Stimulated activated CD8-positive, alpha-beta memory T cell treated with anti-CD3 and anti-CD28 coated beads, Interleukin-15, amount 100 ng/mL, for 48 hours (primary cell): ENCODE measurements at regions not wholly inside any gene's neighbourhood (a gene's known extent, or its start where the extent isn't known, plus 50 kb on each side); places are given as distances from the start of the nearest gene placed in this dataset.
"Not testable (repeated sequence)": the region's sequence is repeated elsewhere in the genome, so short reads cannot be mapped to it uniquely, and the experiment has no call there.

Experiments used
- DNase-seq, 2 donors: peaks; one replicate each; pipeline ENCODE4 v3.0.0-alpha.2; 2020; ENCODE audit warnings: low read depth in 2 of 2

DNA sequence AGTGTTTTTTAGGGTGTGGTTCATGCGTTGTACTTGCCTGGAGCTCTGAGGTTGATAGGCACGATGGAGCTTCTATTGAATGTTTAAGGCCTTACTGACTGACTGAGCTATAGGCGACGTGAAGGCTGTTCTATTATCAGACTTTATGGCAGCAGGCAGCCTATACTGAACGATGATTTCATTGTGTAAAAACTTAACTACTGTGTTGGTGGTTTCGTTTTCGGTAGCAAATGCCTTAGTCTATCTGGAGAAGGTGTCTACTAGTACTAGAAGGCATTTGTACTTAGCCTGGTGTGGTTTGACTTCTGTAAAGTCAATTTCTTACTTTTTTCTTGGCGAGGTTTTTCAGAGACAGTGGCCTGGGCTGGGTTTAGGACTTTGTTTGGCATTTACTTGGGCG, 194.4 kb downstream of the OTOP1 start:
- DNase-seq, result not testable (repeated sequence)

DNA sequence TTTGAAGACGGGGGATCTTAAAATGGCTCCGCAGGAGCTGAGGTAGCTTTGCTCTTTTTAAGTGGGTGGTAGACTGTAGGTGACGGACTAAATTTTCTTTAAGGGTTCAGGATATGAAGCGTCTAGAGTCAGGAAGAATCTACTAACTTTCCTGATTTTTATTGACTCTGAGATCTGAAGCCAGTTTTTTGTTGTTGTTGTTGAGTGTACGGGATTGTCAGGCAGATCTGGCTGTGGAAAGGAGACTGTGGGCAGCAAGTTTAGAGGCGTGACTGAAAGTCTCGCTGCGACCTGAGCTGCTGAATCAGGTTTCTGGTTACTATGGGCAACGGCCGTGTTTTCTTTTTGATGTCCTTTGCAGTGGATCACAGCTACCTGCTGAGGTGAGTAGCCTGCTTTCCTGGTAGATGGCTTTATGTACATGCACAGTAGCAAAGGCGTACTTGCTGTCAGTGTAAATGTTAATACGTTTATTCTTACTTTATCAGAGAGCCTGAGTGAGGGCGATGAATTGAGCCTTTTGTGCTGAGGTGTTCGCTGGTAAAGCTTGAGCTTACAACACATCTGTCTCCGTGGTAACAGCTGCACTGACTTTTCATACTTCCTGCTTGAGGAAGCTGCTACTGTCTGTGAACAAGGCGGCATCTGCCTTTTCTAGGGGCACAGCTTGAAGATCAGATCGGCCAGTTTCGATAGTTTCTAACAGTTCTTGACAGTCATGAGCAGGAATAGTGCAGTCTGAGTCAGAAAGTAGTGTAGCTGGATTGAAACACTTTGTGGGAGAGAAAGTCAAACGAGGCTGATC, 193.7 kb downstream of the OTOP1 start:
- DNase-seq, result not testable (repeated sequence)

DNA sequence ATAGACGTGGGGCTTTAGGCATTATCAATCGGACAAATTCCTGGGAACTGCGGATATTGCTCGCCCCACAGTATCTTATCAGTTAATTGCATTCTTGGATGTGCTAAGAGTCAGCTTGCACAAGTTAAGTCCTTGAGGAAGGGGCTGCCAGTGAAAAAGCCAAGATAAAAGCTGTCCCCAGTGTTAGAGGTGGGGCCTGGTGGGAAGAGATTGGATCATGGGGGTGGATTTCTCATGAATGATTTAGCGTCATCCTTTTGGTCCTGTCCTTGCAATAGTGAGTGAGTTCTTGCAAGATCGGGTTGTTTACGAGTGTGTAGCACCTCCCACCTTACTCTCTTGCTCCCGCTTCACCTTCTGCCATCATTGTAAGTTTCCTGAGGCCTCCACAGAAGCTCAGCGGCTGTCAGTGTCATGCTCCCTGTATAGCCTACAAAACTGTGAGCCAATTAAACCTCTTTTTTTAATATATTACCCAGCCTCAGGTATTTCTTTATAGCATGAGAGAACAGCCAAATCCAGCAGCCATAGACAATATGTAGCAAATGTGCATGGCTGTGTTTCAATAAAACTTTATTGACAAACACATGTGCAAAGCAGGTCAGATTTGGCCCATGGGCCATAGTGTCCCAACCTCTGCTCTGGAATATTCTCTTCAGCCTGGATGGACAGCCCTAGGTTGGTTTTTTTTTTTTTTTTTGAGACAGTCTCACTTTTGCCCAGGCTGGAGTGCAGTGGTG, 189.2 kb downstream of the OTOP1 start:
- DNase-seq, result not testable (repeated sequence)

DNA sequence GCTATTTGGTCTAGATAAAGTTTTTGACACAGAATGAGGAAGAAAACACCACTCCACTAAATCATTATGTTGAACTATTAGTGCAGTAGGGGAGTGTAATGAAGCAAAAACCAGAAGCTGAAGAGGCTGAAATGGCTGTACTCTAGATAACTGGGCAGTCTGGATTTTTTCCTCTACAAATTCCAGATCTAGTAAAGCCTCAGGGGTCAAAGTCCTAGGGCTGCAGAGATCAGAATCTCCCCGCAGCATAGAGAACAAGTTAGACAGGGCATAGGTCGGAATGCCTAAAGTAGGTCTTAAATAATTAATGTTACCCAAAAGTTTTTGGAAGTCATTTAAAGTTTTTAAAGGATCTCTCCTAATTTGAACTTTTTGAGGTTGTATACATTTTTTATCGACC, 180.9 kb downstream of the OTOP1 start:
- not testable (repeated sequence) for DNase-seq

DNA sequence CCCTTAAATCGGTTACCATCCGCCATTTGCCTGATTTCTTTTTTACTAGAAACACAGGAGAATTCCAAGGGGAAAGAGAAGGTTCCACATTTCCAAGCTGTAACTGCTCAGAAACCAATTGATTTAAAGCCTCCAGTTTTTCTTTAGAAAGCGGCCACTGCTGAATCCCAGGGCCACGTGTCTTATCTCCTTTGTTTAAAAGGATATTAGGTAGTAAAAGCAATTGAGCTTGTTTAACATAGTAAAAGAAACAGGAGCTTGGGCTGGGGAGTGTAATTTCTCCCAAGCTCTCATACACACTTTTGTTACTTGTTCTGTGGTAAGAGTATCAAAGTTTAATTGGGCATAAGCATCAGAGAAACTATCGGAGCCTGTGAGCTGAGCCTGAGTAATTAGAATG, 180.0 kb downstream of the OTOP1 start:
- DNase-seq, result not testable (repeated sequence)

DNA sequence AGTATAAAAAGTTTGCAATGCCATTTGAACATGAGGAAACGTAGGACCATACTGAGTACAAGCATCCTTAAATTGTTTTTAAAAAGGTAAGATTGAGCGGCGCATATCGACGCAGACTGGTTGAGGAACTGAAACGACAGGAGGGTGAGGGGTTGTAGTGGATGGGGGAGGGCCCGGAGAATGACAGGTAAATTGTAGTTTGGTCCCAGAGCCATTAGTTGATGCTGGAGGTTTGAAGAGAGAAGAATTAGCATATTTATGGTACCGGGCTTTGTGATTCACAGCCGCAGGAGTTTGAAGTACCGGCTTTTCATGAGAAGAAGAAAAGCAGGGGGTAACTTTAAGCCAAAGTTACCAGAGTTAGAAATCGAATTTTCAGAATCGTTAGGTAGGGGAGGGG, 179.5 kb downstream of the OTOP1 start:
- not testable (repeated sequence) for DNase-seq

DNA sequence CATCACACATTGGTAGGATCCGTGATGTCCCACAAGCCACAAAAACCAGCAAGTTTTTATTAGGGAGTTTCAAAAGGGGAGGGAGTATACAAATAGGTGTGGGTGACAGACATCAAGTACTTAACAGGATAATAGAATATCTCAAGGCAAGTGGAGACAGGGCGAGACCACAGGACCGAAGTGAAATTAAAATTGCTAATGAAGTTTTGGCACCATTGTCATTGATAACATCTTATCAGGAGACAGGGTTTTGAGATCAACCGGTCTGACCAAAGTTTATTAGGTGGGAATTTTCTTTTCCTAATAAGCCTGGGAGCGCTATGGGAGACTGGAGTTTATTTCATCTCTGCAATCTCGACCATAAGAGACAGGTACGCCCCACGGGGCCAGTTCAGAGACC, 178.5 kb downstream of the OTOP1 start:
- not testable (repeated sequence) for DNase-seq

DNA sequence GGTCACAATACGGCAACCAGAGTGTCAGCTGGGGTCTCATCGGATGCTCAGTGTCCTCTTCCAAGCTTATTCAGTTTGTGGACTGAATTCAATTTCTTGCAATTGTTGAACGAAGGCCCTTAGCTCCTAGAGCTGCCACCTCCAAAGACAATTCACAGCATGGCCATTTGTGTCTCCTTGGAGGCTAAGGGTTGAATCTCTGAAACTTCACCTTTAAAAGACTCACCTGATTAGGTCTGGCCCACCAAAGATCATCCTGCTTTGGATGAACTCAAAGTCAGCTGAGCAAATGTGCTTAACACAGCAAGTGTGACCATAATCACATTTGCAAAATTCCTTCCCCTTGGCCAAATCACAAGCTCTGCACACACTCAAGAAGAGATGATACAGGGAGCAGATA, 175.9 kb downstream of the OTOP1 start:
- not testable (repeated sequence) for DNase-seq

DNA sequence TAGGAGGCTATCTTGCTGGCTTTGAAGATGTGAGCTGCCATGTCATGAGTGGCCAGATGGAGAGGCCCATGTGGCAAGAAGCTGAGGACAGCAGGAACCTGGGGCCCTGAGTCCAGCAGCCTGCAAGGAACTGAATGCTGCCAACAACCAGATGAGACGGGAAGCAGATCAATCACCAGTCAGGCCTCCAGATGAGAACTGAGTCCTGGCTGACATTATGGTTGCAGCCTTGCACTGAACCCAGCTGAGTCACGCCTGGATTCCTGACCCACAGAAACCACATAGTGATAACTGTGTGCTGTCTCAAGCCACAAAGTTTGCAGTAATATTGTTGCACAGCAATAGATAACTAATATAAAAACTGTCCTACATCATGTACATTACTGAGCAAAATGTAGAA, 173.8 kb downstream of the OTOP1 start:
- DNase-seq, result not testable (repeated sequence)

DNA sequence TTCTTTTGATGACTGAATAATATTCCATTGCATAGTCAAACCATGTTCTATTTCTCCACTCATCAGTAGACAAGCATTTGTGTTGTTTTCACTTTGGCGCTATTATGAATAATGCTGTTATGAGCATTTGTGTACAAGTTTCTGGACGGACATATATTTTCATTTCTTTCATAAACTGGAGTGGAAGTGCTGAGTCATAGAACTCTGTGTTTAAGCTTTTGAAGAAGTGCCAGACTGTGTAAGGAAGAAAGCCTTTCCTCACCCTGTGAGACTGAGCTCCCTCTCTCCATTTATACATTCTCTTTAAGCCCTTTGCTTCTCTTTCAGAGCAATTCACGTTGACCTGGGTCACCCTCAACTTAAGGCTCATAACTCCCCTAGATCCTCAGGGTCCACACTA, 169.5 kb downstream of the OTOP1 start:
- DNase-seq, result not testable (repeated sequence)

DNA sequence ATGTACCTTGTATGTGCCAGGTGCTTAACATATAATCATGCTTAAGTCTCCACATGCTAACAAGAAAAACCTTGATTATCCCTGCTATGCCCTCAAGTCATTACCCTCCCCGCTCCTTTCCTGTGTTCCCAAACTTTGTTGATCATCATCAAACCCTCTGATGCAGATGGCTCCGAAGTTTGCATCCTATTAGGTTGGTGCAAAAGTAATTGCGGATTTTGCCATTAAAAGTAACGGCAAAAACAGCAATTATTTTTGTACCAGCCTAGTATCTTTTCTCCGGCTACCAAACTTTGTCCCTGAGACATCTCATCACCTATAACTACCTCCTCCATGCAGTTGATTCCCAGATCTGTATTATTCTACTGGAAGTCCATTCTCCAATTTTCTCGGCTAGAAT, 142.6 kb downstream of the OTOP1 start:
- DNase-seq, result not testable (repeated sequence)

DNA sequence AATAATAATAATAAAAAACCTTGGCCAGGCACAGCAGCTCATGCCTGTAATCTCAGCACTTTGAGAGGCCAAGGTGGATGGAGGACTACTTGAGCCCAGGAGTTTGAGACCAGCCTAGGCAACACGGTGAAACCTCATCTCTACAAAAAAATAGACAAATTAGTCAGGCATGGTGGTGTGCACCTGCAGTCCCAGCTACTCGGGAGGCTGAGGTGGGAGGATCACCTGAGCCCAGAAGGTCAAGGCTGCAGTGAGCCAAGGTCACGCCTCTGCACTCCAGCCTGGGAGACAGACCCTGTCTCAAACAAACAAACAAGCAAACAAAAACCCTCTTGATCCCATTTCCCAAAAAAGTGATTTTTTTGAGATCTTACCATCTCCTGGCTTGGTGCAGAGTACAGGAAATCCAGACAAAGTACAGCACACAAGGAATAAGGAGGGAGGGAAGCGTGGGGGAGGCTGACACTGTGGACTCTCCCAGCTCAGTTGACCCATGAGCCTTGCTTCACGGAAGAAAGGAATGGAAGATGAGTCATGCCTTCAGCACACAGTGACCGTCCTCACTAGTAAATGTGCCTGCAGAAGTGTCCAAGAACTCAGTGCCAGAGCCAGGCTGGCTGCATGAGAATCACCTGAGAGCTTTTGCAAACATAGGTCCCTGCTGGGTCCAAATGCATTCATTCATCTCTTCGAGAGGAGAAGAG, 136.9 kb downstream of the OTOP1 start:
- DNase-seq, result not testable (repeated sequence)

DNA sequence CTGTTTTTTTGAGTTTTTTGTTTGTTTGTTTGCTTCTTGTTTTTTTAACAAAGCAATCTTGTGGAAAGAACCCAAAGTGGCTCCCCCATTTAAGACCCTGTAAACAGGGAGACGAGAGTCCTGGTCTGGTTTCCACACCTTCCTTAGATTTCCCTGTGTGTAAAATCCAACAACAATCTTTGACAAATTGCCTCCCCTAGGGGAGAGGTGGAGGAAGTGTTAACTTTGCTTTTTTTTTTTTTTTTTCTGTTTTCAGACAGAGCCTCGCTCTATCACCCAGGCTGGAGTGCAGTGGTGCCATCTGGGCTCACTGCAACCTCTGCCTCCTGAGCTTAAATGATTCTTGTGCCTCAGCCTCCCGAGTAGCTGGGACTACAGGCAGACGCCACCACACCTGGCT, 136.0 kb downstream of the OTOP1 start:
- not testable (repeated sequence) for DNase-seq

DNA sequence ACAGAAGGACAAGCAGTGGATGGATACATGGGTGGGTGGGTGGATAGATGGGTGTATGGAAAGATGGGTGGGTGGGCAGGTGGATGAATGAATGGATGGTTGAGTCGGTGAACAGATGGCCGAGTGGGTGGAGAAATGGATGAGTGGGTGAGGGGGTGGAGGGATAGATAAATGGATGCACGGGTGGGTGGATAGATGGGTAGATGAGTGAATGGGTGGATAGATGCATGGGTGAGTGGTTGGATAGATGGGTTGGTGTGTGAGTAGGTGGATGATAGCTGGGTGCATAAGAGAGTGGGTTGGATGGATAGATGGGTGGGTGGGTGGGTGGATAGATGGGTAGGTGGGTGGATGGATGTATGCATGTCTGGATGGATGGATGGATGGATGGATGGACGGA, 134.6 kb downstream of the OTOP1 start:
- DNase-seq, result not testable (repeated sequence)

DNA sequence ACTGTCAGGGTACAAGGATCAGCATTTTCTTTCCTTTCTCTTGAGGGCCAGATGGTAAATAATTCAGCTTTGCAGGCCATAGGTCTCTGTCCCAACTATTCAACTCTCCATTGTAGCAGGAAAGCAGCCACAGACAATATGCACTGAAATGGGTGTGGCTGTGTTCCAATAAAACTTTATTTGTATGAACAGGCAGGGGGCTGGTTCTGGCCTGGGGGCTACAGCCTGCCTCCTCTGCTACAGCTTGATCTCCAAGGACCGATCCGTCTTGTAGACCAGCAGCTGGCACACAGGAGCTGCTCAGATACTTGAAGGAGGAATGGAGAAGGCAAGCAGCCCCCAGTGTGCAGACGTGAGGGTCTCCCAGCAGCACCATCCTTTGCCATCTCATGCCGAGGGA, 127.1 kb downstream of the OTOP1 start:
- DNase-seq, result not testable (repeated sequence)

DNA sequence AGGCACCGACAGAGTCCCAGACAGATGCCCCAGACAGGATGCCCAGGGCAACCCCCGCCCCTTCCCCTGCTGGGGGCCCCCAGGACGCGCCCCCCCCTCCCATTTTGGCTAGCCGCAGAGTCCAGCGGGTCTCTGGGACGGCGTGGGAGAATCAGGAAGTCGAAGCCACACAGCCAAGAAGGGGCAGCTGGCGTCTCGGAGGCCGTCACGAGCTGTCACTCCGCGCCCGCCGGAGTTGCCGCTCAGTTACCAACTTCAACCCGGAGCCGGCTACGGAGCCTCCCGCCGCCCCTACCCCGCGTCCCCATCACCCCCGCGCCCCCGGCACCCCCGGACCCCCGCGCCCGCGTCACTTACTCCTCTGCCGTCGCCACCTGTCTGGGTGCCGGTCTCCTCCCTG, 119.8 kb downstream of the OTOP1 start:
- DNase-seq, result not testable (repeated sequence)

DNA sequence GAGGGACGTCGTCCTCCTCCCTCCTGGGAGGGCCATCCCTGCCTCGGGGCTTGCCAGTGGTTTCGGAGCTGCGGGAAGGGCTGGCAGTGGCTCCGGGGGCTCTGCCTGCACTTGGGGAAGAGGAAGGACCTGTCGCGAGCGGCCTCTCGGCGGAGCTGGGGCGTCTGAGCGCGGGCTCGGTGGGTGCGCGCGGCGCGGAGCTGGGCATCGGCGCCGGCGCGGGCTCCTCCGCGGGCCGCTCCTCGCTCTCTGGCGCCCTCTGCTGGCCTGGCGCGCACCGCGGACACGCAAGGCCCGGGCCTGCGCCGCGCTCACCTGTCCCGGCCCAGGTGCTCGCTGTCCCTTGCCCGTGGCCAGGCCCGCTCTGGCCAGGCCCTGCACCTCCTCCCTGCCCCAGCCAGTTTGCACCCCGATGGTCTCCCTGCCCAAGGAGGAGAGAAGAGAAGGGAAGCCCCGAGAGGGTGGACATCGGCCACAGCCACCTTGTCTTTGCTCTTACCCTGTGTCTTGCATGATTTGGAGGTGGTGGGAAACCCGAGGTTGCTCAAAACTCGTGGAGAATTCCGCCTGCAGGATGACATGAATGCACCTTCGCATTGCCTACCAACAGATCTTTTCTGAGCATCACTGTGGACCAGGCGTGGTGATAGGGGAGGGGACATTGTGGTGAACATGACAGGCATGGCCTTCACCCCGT, 119.2 kb downstream of the OTOP1 start:
- peak; percentile 44 to 54 for DNase-seq

DNA sequence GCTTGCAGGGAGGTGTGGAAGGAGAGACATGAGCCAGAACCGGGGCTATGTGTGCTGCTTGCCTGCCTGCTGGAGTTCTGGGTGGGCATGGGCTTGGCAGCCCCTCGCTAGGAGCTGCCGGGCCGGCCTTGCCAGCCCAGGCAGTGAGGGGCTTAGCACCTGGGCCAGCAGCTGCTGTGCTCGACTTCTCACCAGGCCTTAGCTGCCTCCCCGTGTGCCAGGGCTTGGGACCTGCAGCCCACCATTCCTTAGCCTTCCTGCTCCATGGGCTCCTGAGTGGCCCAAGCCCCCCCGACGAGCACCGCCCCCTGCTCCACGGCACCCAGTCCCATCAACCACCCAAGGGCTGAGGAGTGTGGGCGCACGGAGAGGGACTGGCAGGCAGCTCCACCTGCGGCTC, 111.3 kb downstream of the OTOP1 start:
- DNase-seq, result not testable (repeated sequence)

DNA sequence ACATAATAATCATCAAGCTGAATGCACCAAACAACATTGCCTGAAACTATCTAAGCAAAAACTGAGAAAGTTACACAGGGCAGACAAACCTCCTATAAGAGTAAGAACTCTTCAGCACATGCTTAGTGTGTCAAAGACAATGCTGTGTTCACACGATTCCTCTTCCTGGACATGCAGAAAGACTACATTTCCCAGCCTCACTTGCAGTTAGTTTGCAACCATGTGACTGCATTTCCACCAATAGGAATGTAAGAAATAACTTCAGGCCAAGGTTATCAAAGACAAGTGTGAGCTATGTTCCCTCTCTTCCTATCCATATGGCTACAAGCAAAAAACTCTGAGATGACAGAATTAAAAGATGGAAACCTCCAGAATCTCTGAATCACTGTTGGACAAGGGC, 109.8 kb downstream of the OTOP1 start:
- not testable (repeated sequence) for DNase-seq

DNA sequence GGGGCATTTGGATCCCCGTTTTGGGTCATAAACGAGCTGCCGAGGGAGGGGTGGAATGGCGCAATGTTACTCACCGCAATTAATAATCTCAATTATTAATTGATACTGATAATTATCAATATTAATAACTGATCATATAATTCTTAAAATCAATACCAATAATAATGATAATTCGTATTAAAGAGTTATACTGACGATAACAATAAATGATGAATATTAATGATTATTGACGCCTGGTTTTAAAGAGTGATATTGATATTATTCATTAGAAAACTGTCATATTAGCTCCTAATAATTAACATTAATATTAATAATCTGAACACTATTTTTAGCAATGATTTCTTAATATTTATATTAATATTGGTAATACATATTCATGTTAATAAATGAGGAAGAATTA, 92.4 kb downstream of the OTOP1 start:
- not testable (repeated sequence) for DNase-seq

DNA sequence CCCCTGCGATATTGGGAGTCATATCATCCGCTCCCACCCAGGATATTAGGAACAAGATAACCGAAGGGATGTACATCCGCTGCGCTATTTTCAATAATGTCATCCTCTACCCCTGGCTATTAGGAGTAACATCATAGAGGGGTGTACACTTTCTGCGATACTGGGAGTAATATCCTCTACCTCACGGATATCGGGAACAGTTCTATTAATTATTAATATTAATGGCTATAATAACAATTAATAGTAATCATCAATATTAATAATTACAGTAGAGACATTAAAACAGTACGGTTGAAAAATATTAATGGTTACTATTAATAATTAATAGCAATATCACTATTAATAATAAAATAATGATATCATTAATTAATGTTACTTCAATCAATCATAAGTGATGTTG, 90.1 kb downstream of the OTOP1 start:
- DNase-seq, result not testable (repeated sequence)
